ENCODE measurements at regions not wholly inside any gene's neighbourhood (a gene's known extent, or its start where the extent isn't known, plus 50 kb on each side); places are given as distances from the start of the nearest gene placed in this dataset.

DNA sequence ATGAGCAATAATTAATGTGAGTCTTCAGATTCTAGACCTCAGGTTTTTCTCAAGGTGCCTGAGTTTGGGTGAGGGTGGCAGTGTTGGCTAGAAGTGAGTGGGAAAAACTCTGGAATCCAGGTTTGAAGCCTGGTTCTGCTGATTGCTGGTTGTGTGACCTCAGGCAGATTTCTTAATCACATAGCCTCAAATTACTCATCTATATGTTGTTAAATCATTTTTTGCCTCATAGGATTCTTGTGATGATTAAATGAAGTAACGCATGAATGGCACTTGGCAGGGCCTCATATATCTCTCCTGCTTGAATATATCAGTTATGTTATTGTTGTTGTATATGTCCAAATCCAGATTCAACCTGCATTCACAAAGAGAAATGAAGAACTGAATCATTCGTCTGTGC, 60.5 kb downstream of the NR2F2 start:
- DNase-seq: no peak

DNA sequence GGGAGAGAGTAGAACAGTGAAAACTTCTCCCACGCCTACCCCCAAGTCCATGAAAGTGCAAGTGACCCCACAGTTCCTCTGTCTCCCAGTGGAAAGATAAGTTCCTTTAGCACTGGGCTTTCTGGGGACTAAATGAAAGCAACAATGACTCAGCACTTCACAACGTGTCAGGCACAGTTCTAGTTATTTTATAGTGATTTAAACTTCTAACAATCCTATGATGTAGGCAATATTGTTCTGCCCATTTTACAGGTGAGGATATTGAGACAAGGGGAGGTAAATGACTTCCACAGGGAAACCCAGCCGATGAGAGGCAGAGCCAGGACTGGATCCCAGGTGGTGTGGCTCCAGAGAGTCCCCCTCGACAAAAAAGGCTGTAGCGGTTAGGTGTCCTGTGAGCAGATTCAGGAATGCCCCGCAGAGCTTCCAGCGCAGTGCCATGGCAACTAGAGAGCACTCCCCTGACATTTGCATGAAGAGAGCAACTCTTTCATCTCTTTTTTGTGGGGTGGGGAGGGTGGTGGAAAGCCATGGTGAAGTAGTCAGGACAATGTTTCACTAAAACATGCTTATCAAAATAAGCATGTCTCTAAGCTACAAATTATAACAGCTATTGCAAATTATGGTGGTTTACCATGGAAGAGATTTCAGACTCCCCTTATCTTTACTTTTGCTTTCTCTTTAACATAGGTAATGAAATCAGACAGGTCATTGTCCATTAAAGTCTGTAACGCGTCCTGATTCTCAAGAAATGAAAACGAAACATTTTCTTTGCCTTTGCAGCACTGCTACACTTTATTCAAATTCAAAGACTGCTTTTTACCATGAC, 62.1 kb downstream of the NR2F2 start:
- DNase-seq: no peak

DNA sequence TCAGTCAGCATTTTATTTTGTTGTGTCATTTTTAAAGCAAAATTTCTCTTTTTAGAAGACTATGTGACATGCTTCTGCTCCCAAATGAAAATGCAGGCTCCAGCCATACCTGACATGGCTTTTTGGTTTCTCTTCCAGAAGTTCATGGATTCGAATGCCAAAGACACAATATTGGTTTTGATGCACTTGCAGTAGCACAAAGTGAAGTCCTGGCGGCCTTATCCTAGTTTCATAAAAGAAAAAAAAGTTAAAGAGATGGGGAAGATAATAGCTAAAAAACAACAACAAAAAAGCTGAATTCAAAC, 62.7 kb downstream of the NR2F2 start:
- DNase-seq: no peak

DNA sequence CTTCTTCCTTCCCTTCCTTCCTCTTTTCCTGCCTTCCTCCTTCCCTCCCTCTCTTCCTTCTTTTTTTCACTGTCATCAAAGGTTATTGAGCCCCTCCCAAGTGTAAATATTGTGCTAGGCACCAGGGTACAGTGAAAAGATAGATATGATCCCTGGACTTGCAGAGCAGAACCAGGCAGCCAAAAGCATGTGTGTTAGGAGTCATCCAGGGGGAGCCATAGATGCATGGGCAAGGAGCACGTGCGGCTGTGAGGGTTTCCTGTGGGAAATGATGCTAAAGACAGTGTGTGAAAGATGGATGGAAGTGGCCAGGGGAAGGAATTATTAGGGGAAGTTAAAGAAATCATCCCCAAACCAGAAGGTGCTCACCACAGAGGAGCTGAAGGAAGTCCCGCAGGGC, 65.2 kb downstream of the NR2F2 start:
- DNase-seq: no peak

DNA sequence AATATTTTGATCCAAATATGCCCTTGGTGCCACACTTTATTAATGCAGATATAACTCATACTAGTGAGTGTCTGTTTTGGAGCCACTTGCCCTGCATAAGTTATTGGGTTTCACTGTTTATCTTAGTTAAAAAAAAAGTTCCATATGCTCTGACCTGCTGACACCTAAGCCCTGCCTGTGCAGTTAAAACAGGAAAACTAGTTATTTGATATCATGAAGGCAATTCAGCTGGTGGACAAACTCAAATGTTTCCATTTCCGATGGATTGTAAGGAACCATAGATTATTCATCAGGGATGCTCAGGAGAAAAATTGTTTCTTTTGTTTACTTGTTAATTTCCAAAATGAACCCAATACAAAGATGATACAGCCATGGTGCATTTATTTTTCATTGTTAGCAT, 68.3 kb downstream of the NR2F2 start:
- DNase-seq: no peak

DNA sequence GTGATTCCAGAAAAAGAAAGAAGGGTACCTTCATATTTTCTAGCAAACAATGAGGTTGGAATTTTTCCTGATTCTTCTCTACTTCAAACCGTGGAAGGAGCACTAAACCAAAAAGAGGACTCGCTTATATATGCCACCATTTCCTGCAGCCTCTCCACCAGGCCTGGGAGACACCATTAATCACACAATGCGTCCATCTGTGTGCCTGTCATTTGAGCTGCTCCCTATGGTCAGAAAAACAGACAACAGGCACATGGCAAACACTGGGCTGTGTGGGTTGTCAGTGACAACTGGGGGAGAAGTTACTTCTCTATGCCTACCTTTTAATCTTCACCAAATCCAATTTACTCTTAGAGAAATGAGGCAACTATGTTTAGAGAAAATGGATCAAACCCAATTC, 71.9 kb downstream of the NR2F2 start:
- DNase-seq: no peak

DNA sequence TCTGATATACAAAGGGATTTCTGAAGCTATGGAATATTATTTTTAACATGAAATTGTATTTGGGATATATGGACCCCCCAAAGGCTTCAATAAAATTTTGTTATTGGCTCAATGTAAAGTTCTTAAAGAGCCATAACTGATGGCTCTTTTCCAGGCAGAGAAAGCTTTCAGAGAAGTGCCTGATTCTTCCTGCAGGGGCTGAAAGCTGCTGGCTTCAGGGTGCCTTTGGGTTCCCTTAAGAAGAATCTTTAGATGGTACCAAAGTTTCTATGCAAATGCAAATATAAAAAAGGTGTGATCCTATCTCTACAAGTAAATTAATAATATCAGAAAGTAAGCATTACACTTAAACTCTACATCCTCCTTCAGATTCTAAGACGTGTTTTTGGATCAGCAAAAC, 72.6 kb downstream of the NR2F2 start:
- DNase-seq: no peak

DNA sequence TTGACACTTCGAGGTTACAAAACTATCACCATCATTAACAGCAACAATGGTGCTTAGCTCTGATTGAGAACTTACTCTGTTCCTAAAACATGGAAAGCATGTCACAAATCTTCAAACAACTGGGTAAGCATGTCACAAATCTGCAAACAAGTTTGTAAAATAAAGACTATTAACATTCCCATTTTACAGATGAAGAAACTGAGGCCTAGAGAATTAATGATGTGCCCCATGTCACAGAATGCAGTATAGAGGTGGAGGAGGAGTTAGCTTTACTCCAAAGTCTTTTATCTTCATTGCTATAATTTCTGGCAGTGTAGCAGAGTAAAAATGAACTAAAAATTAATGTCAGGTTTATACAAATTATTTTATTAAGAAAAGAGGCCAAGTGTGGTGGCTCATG, 73.4 kb downstream of the NR2F2 start:
- DNase-seq: no peak

DNA sequence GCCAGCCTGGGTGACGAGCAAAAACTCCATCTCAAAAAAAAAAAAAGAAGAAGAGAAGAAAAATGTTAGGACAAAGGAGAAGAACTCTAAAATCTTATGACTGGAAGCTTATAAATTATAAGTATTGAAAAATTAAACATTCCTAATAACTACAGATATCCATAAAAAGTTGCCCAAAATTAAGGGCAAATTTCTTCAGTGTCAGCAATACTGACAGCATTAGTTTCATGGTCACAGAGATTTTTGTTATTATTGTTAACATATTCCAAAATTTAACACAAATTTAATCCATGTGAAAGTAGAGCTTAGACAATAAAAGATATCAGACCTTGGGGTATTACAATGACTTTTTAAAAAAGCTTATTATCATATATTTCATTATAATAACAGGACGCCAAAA, 74.1 kb downstream of the NR2F2 start:
- DNase-seq: no peak

DNA sequence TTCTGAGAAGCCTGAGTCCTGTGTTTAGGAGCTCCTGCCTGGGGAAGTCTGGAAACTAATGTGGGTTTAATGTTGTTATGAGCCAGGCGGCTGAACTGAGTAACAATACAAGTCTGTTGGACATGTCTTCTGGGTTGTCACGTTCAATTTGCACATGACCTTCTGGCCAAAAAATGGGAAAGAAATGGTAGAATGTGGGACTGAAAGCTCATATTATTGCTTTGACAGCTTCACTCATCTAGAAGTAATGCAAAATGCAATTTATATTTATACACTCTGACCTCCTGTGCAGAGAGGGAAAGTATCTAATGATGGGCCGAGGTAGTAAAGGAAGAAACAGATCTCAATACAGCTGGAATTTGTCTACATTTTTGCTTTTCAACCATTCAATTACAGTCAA, 75.8 kb downstream of the NR2F2 start:
- DNase-seq: no peak

DNA sequence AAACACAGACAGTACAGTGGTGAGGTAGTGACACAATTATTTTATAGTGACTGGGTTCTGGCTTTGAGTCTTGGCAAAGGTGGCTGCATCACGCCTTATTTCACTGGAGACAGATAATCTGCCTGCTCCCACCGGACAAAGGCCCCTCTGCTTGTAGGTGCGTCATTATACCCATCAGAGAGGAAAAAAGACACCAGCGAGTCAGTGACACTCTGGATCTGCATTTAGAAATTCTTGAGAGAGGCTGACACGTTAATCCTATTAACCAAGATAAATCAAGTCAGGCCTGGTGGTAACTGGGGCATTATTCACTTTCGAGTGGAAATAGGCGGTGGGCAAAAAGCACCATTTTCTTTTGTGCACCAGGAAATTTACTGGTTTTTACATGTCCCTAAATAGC, 76.2 kb downstream of the NR2F2 start:
- DNase-seq: no peak

DNA sequence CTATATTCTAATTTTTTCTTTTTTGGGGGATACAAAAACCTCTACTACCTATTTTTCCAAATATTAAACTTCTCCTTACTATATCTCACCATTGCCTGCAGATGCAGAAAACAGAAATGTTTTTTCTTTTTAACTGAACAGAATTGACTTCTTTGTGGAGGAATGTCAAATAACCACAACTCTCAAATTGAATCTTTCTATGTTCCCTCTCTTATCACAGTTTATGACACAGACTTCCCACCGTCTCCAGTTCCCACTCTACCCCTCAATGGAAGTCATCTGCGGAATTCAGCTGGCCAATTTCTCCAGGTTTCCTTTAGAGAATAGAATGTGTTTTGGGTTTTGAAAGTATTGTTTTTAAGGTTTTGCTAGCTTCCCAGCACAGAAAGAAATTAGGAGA, 77.0 kb downstream of the NR2F2 start:
- no peak for DNase-seq

DNA sequence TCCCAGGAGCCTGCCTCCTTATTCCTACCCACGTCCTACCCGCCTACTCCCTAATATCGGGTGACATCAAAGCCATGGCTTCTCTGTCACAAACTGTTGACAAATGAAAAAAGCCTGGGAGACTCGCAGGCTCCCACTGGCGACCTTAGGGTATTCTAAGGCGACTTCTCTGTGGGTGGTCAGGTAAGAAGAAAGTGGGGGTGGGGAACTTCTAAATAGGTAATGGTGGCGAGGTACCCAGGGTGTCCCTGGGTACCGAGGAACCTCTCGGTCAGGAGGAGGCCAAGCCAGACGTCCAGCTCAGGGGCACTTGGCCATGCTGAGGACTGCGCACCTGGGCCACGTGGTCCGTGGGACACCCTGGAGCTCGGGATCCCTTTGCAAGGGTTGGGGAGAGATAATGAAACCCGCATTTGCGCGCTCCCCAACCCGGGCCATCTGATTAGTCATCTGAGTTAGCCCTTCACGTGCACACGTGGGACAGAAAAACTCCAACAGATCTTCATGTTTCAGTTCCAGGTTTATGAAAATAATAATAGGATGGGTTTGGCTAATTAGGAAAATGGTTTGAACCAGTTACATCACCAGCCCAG, 78.2 kb downstream of the NR2F2 start:
- no peak for DNase-seq

DNA sequence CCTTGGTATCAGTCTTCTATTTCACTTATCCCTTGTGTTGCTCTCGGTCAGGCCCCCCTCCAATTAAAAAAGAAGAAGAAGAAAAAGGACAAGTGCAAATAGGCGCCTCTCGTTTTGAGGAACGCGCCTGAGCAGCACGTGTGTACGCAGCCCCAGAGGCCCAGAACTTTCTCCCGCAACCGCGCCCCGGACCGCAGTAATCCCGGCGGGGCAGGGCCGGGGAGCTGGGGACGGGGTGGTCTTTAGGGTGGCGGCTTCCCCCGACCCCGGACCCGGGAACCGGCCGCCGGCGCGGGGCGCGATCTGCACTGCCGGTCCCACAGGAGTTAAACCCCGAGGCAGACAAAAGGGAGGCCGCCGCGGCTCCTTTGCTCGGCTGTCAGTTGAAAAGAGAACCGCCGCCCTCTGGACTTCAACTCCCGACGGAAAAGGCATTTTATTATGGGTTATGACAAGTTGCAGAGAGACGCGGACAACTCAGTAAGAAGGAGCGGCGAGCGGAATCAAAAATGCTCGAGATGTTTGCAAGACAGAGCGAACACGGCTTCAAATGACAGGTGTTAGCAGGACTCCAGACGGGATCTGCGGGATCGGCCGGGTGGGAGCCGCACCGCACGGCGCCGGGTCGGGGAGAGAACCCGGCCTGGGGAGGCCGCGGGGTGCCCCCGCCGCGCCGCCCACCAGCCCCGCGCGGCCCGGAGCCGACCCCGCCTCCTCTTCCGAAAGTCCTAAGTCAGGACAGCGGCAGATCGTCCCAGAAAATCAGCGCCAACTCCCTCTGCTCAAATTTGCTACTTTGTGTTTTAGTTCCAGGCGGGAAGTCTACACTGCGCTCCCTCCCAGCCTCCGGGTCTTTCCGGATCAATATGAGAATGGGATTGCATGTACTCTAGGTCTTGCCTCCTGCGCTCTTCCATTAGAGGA, 79.0 kb downstream of the NR2F2 start:
- DNase-seq: no peak

DNA sequence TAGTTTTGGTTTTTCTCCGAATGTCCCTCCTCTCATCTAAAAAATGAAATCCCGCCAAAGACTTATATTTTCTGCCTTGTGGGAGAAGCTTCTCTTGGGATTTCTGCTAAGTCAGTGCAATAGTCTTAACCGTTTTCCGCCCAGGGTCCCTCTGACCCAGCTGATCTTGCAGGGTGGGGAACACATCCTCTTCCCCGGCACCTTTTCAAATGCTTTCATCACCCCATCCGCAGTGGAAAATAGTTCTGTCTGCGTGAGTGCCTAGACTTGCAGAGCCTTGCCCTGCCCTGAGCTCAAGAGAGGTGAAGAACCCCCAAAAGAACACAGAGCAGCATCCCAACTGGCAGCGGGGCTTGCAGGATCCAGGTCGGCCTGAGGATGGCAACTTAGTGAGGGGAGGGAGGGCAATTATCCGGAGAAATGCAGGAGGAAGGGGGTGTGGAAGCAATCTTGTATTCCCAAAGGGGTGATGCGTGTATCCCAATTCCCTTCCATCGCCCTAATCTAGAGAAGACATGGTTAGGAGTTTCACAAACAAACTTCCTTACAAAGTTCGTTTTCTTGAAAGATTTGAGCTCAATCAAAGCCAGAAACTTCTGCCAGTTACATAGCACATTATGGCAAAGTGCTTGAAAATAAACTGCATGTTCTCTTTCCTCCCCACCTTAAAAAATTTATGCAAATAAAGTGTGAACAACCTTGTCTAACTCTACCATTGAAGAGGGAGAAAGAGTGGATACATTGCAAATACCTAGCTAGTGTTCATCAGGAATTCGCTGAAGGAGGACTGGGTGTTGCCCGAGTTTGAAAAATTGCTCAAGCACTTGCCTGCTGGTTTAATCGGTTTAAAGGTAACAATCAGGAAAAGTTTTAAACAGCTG, 79.9 kb downstream of the NR2F2 start:
- DNase-seq: no peak

DNA sequence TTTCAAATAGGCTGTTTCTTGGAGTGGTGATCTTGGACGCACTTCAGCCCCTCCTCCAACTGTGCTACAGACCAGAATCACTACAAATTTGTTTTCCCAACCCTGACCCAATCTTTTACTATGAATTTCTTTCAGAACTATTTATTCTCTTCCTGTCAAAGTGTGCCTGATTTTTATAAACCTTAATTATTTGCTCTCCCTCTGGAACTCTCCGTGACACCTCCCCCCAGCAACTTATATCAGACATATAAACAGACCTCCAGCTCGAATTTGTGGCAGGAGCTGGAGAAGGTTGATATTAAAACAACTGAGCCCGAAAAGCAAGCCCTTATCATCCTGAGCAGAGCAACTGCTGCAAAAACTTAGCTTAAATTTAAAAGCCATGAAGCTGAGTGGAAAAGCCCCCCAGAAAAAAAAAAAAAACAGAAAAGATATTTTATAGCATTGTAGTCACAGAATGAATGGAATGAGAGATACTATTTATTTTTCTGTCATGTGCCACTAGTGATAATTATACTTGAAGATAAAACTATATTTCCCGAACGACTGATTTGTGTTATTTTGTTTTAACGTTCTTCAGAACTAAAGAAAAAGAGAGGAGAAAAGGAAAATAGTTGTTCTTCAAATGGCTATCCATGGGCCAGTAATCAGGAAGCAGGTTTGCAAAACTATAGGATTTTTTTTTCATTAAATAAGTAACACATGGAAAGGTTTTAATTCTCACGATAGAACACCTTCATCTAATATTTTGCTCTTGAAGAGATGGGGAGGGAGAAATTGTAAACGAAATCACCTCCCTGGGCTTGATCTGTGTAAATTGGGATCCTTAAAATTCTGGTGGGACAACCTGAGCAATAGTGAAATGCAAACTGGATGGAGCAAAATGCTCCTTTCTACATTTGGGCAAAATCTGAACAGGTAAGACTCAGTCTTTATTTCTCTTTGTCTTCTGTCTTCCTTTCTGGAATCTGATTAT, 80.8 kb downstream of the NR2F2 start:
- DNase-seq: no peak

DNA sequence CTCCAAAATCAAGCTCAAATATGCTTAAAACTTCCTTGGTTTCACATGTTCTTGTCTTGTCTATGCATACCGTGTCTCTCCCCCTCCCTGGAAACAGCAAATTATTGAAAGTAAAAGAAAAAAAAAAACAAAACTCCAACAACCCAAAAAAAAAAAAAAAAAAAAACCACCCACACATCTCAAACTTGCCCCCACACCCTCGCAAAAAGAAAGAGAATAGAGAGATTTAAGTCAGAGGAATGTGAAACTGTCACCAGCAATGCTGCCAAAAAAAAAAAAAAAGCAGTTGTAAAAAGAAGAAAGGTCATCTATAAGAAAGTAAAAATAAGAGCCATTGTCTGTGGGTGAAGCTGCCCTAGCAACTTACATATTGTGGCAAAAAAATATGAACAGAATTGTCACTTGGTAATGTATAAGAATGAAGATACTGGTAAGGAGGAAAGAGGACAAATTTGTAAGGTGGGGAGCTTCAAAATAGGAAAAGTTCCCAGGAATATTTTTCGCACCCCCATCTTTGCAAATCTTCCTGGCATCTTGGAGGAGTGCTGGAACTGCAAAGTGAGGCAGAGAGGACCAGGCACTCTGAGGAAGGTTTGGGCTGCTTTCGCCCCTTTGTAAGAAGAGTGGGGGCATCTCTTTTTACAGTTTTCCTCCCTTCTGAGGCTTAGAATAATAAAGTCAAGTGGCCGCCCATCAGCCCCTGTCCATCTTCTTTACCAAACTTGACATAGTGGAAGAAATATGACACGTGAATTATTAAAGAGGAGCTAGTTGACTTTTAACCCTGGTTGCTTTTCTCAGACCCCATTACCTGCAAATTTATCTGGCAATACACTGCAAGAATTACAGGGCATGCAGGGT, 81.8 kb downstream of the NR2F2 start:
- DNase-seq: no peak

DNA sequence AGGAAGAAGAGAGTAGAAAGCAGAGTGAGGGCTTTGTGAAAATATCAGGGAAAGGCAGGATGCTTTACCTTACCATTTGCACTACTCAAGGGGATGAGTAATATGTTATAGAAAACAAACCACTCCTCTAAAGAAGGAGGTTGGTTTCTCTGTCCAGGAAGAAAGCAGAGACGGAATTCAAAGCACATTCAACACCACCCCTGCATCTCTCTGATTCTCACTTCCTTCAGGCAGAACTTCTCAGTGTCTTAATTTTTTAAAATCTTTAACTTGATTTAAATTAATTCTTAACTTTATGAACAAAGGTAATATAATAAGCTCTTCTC, 82.4 kb downstream of the NR2F2 start:
- no peak for DNase-seq

DNA sequence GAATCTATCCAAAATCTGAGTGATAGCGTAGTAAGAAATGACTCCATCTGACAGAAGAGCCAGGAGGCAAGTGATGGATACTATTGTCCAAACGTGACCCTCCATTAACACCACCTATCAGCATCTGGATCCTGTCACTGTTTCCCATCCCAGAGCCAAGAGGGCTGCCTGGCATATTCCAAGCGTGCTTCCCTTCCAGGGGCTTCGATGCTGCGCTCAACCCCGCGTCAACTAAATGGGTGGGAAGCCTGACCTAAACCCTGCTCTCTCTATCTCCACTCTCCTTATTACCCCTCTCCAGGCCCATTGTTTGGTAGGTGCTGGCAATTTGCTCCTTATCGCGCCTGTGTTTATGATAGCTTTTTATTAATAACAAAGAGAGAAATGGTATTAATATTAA, 83.2 kb downstream of the NR2F2 start:
- DNase-seq: no peak

DNA sequence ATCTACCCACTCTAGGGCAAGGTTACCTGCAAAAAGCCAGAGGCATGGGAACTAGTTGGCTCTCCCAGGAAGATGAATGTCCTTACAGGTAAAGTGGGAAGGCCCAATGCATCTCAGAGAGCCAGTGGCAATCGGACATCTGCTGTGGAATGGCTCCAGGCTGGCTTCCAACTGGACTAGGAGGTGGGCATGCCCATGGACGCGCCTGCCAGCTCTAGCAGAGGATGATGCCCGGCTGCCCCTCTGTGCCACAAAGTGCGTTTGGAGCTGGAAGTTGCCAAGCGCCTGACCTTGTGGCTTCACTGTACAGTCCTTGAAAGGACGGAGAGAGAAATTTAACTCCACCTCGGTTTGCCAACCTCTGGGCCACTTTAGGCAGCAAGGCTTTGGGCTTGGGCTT, 84.4 kb downstream of the NR2F2 start:
- no peak for DNase-seq
